ENCODE measurements at regions not wholly inside any gene's neighbourhood (a gene's known extent, or its start where the extent isn't known, plus 50 kb on each side); places are given as distances from the start of the nearest gene placed in this dataset.

GRCh38 chr4:12203945-12204344 lies 775.3 kb upstream of the HS3ST1 start:
- no peak for DNase-seq (ENCODE audit: extremely low read depth, low read depth)
- TF ChIP-seq CTCF (IDR thresholded peaks at IDR 0.05; ENCODE audit: low read depth, low read length, missing control alignments) = no peak
- no peak overlapping the region for H3K4me3 ChIP-seq (replicated peaks; ENCODE audit: low read depth, low read length)

DNA sequence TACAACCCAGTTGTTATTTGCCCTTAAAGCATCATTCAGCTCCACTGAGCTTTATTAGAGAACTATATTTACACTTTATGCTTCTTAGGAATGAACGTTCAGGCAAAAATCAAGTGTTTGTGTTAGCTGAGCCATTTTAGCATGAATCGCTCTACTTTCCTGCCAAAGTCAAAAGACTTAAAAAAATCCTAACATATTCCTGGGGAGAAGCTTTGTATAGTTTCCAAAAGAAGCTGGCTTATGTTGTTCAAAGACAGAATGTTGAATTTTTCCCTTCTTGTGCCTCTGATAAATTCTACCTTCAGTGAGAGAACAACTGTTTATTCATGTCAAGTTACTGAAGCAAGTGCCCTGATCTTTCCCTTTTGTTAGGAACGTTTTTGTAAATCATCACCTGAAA lies 771.5 kb upstream of the HS3ST1 start:
- no peak for TF ChIP-seq CTCF (IDR thresholded peaks at IDR 0.05; ENCODE audit: low read depth, low read length, missing control alignments)
- H3K4me3 ChIP-seq (replicated peaks; ENCODE audit: low read depth, low read length) = no peak overlapping the region
- DNase-seq (ENCODE audit: extremely low read depth, low read depth) = no peak

DNA sequence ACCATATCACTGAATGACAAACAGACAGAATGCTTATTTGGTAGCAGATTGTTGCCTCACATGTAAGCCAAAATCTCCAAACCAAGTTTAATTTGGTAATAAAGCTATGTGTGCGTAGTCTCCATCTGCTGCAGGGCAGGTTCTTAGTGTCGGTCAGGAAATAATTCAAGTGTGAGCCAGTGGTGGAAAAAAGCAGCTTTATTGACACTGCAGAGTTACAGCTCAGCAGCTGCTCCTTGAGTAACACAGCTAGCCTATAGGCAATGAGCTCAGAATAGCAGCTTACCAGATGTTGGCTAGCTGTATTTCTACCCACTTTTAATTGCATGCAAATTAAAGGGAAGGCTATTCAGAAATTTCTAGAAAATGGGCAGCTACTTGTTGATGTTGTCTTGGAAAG lies 757.8 kb upstream of the HS3ST1 start:
- TF ChIP-seq CTCF (IDR thresholded peaks at IDR 0.05; ENCODE audit: low read depth, low read length, missing control alignments) = no peak
- H3K4me3 ChIP-seq (replicated peaks; ENCODE audit: low read depth, low read length) = no peak overlapping the region
- DNase-seq (ENCODE audit: extremely low read depth, low read depth) = no peak

DNA sequence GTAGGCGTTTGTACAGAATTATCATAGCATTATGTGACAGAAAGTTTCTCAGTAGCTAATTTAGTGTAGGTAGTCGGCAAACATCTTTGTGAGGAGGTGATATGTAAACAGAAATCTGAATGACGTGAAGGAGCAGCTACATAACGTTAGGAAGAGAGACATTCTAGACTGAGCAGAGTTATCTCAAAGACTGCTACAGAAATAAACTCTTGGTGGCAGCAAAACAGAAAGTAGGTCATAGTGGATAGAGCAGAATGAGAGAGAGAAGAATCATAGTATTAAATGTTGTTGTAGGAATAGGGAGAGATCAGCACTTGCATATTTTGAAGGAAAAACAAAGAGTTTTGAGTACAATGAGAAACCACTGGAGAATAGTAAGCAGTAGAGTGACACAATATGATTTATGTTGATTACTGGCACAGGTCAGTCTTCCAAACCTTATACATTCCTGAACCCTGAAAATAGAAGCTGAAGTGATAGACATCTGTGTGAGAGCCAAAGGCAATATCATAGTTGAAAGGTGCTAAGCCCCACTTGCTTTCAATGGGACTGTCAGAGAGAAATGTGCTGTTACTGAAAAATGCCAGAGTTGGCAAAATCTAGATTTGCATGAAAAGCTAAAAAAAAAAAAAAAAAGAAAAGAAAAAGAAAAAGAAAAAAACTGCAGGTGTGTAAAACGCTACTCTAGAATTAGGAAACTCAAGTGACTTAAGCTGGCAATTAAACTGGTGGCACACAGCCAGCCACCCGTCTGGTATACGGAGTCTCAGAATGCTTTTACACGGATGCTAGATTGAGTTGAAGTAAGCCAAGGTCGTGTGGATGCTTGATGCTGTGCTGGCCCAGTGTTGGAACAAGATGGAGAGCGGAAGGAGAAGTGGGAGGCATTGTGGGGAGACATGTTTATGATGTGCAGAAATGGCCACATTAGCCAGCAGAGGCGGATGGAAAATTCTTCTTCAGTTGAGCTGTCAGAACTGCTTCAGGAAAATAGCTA lies 750.2 kb upstream of the HS3ST1 start:
- no peak for TF ChIP-seq CTCF (IDR thresholded peaks at IDR 0.05; ENCODE audit: low read depth, low read length, missing control alignments)
- no peak for DNase-seq (ENCODE audit: extremely low read depth, low read depth)

DNA sequence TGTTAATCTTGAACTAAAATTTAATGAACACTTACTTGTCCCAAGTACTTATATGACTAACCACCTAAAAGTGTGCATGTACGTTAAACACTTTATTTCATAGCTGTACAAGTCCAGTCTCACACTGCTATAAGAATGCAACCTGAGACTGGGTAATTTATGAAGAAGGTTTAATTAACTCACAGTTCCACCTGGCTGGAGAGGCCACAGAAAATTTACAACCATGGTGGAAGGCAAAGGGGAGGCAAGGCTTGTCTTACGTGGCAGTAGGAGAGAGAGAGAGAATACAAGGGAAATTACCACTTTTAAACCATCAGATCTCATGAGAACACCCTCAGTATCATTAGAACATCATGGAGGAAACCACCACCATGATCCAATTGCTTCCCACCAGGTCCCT lies 748.7 kb upstream of the HS3ST1 start:
- no peak for DNase-seq (ENCODE audit: extremely low read depth, low read depth)
- H3K4me3 ChIP-seq (replicated peaks; ENCODE audit: low read depth, low read length) = no peak overlapping the region
- no peak for TF ChIP-seq CTCF (IDR thresholded peaks at IDR 0.05; ENCODE audit: low read depth, low read length, missing control alignments)

More for the DNA sequence above, 750.2 kb upstream of the HS3ST1 start:
- no peak overlapping the region for H3K4me3 ChIP-seq (replicated peaks; ENCODE audit: low read depth, low read length)

DNA sequence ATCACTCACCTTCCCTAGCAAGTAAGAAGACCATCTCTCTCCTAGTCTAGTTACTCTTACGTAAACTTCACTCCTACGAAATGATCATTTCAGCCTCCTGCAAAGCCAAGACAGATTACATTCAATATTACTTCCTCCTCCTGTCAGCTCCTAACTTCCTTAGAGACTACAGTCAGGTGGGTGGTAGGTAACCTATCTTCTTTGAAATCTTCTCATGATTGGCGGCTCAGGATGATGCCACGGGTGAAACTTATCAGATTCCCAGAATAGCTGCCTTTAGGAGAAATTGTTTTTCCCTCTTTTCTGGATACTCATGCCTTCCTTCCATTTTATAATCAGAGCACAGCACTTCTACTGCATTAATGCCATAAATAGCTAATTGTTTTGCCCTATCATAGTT lies 744.8 kb upstream of the HS3ST1 start:
- no peak for DNase-seq (ENCODE audit: extremely low read depth, low read depth)
- no peak for TF ChIP-seq CTCF (IDR thresholded peaks at IDR 0.05; ENCODE audit: low read depth, low read length, missing control alignments)
- H3K4me3 ChIP-seq (replicated peaks; ENCODE audit: low read depth, low read length) = no peak overlapping the region

Measured in HFF-Myc (cell line).